NCI-H748 treated with DMSO at 0.1 percent for 48 hours (cell line): ENCODE measurements at regions not wholly inside any gene's neighbourhood (a gene's known extent, or its start where the extent isn't known, plus 50 kb on each side); places are given as distances from the start of the nearest gene placed in this dataset.

Experiments
- DNase-seq: peaks from one replicate; lab custom pipeline; 2025; lab: John Stamatoyannopoulos, UW

DNA sequence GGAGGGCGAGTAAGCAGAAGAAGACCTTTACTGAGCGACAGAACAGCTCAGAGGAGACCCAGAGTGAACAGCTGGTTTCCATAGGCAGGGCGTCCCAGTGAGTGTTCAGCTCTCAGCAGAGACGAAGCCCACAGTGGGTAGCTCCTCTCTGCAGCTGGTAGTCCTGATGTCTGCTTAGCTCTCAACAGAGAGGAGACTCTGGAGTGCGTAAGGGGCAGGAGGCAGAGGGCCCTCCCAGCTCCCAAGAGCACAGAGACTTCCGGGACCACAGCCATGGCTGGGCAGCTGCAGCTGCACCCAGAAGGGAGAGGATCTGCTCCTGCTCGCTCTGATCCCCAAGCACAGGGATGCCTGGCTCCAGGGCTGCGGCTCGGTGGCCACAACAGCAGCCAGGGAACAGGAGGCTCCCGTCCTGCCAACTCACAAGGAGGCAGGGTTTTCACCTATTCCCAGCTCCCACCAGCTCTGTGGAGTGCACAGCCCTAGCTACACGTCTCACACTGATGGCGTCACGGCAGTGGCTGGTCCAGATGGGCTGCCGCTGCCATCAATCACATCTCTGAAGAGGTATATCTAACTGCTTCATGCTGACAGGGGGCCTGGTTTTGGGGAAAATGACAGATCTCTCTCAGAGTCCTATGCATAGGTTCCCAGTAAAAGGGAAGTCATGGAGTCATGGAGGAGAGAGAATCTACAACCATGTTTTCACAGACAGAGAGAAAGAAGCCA lies 2660.1 kb upstream of the PCDH20 start:
- no peak for DNase-seq

DNA sequence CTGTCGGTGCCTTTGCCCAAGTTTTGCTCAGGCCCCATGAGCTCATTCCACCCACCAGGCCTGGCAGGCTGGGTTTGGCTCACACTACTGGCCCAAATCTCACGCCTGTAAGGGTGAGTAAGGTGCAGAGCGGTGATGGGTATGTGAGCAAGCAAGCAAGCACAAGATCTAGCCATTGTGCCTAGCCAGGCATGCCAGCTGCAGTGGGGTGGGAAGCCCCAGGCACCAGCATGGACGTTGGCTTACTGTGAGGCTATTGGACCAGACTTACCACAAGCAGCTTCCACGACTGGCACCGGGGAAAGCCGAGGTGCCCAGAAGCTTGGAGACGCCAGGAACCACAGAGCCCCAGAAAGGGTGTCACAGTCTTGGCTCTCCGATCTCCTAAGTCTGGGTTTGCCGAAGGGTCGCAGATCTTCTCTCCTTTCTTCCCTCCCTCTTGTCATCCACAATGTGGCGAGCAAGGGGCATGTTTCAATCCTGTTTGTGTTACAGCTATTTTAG lies 2659.4 kb upstream of the PCDH20 start:
- DNase-seq, result no peak

DNA sequence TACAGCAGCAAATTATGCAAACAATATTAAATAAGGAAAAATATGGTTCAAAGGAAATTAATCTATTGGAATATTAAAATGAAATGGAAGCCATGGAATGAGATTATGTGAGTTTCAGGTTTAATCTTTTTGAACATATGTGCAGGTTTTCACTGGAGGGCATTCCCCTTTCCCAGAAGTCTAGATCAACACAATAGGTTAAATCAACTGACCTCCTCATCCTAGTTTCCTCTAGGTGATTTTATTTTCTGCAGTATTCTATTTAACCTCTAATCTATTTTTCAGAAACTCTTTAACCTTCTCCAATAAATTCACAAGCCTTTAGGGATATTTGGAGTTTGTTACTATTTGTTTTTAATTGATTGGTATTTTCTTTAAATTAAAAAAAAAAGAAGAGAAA lies 2657.6 kb upstream of the PCDH20 start:
- no peak for DNase-seq

DNA sequence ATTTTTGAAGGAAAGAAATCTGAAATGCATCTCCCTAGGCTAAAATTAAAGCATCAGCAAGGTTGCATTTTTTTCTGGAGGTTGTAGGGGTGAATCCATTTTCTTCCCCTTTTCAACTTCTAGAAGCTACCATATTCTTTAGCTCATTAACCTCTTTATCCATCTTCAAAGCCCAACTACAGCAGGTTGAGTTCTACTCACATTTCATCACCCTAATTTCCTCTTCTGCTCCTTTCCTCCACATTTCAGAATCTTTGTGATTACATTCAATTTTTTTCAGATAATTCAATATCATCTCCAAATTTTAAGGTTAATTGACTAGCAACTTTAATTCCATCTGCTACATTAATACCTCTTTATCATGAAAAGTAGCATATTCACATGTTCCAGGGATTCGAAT lies 2655.7 kb upstream of the PCDH20 start:
- no peak for DNase-seq

DNA sequence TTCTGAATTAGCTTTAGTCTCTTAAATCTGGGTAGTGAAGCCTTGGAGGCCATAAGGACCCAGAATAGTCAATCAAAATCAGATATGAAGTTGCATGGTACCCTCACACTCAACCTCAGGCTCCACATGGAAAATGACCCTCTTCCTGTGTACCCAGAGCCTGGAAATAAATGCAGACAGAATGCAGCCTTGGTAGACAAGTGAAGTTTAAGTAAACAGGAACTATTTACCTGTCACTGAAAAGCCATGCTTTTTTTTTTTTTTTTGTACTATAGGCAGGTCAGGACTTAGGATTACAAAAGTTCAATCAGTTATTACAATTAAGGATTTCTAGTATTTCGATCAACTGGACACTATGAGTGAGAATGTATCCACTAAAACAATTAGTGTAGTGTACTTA lies 2654.2 kb upstream of the PCDH20 start:
- DNase-seq, result no peak

DNA sequence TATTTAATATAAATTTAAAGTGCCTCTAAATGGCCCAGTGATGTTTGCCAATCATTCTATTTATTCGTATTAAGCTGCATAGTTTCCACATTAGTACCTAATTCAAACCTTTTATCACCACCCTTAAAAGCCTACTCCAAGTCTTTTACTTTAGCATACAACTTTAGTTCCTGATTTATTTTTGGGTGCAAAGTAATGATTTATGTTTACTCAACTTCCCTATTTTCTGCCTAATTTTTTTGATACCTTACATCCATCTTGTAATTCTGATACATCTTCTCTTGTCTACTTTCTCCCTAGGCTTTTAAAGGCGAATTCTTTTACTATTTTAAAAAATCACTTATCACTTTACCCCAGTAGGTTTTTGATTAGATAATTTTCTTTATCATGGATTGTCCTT lies 2651.1 kb upstream of the PCDH20 start:
- DNase-seq, result no peak

DNA sequence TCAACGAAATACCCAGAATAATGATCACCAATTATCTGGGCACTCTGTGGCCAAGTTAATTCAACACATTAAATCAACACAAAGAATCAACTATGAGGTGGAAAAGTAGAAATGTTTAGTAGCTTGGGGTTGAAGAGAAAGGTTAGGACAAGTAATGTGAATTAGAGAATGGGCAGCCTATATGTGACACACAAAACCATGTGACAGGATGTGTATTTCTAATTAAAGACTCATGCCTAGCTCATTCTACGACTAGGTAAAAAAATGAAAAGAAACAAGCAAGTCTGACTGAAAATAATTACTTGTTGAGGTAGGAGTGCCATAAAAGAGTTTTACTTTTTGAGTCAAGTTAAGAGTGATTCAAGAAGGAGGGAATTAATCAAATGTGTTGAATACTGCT lies 2646.0 kb upstream of the PCDH20 start:
- no peak for DNase-seq

DNA sequence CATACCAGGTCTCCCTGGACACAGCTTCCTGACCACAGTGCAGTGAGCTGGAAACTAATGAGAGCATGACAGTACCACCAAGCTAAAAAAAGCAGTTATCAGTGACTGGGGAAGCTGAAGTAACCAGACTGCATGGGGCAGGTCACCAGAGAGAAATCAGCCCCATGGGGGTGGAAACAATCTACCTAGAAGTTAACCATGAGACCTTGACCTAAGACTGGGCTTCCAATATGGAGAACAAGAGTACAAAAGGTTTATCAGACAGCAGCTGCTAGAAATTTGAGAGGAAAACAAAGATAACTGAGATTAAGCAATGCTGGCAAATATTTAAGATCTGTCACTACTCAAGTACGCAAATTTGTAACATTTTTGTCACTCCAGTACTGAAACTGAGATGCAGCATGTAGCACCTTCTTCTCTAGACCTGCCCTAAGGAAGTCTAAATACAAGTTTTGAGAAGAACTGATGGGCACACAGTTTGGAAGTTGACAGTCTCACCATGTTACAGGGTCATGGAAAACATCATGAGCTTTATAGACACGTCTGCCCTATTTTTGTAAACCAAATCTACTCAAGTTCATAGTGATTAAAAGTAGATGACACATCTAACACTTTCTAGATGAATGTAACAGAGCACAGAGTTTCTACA lies 2641.8 kb upstream of the PCDH20 start:
- DNase-seq, result no peak

DNA sequence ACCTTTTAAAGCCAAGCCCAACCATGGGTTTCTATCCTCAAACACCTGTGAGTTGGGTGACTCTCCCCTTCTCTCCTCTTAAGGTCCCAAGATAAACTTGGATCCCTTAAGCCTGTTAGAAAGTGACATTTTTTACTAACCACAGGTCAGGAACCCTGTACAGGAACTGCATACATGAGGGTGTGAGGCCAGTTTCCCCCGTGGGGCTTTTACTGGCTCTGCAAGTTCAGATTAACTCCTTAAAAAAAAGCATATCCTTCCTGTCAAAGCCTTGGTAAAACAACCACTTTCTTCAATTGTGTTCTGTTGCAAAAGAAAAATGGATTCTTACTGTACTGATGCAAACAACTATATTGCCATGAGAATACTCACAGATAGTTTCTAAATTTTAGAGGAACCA lies 2638.7 kb upstream of the PCDH20 start:
- no peak for DNase-seq

DNA sequence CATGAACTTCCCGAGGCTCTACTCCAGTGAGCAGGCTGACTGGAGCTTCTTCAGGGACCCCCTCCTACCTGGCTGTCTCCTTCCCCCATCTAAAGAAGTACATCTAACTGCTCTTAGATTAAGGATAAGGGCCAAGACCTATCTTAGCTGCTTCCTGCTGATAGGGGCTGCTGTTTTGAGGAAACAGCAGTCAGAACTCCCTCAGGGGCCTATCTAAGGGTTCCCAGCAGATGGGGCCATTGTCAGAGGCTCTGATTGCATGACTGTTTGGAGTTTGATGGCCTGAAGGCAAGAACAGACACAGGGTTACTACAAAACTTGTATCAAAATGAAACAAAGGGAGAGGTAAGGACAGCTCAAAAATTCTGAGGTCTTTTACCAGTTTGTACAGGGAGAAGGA lies 2636.9 kb upstream of the PCDH20 start:
- DNase-seq, result no peak

DNA sequence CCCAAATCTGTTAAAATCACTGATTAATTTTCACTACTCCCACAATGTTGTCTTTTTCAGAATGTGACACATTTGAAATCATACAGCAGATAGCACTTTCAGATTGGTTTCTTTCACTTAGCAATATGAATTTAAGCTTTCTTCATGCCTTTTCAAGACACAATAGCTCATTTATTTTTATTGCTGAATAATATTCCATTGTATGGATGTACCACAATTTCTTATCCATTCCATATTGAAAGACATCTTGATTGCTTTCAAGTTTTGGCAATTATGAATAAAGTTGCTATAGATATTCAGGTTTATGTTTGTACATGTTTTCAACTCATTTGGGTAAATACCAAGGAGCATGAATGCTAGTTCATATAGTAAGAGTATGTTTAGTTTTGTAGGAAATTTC lies 2635.6 kb upstream of the PCDH20 start:
- DNase-seq, result no peak

DNA sequence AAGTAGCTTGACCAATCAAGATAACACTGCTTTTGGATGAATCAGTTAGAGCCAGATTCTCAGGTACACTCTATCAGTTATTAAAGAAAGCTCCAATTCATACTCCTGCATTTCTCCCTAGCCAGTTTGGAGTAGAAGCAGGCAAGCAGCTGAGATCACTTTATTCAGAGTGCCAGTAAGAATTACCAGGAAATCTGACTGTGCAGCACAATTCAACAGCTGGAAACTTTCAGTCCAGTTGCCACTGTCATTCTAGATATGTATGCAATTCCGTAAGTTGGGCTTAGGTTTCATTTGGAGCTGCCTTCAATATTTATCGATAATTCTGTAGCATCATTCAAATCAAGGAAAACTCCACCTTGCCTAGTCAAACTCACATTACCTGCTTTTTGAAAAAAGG lies 2625.6 kb upstream of the PCDH20 start:
- no peak for DNase-seq

DNA sequence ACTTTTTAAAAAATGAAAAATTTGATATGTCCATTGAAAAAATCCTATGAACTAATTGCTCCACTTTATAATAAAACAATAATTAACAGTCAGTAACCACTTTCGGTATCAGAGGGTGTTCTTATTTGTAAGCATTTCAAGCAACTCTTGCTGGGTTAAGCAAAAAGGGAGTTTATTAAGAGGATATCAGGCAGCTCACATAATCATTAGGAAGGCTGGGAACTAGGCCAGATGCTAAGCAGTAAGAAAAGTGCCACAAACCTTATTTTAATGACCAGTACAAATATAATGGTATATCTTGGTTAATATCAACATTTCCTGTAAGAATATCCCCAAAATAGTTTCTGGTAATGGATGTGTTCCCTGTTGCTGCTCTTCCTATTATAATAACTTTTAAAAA lies 2618.3 kb upstream of the PCDH20 start:
- no peak for DNase-seq

DNA sequence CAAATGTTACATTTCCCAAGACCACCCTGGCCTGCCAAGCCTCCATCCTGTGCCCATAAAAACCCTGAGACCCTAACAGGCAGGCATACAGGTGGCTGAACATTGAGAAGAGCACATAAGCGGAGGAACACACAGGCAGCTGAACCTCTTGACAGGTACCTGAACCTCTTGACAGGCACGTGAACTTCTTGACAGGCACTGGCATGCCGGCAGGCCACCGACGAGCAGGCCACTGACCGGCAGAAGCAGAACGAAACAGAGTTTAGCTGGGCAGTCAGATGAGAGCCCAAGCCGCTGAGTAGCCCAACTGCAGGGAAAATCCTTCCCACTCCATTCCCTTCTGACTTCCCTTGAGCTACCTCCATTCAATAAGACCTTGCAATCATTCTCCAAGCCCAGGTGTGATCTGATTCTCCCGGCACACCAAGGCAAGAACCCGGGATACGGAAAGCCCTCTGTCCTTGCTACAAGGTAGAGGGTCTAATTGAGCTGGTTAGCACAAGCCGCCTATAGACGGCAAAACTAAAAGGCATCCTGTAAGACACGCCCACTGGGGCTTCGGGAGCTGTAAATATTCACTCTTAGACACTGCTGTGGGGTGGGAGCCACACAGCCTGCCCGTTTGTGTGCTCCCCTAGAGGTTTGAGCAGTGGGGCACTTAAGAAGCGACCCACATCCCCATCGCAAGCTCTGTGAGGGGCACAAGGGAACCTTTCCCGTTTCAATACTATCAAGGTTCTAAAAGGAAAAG lies 2613.9 kb upstream of the PCDH20 start:
- DNase-seq, result no peak

DNA sequence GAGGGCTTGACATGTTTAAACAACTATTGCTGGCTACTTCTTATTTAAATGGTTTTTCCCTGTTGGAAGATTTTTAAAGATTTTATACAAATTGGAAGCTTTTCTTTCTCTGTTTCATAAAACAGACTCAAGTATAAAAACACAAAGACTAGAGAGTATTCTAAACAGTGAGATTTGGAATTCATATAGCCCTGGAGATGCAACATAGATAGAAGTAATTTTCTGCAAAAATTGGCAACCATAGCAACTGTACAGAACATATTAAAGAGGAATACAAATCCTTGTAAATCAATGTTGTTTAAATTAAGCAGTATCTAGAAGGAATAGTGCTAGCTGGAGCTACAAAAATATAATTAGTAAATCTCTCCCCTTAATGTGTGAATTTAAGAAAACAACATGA lies 2612.9 kb upstream of the PCDH20 start:
- DNase-seq, result no peak

DNA sequence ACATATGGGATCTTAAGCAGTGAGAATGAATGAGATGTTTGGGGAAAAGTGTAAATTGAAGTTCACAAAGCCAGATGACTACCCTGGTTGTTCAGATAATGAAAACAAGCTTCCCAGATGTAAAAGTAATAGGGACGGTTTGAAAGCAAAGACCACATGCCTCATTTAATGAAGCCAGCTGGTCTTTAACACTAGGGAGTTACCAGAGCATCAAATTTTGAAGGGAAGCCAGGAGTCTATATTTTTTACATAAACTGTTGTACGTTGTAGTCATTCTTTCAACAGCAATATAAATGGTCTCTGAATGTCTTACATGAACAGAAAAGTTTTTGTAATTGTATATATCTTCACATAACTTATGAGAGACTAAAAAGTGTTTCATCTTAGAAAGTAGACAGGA lies 2604.5 kb upstream of the PCDH20 start:
- DNase-seq, result no peak

DNA sequence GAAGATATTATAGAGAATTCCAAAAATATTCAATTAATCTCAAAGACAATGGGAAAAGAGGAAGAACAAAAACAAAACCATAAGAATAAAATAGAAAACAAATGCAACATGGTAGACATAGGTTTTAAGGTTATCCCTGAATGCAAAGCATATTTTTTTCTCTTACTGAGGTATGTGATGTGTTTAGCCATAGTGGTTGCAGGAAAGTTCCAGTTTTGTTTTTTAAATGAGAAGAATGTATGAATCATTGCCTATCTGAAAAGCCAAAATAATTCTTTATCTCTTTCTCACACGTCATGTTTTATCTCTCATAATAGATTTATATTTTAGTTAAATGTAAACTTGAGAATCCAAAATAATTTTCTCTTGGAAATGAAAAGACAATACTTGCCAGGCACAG lies 2591.7 kb upstream of the PCDH20 start:
- no peak for DNase-seq

DNA sequence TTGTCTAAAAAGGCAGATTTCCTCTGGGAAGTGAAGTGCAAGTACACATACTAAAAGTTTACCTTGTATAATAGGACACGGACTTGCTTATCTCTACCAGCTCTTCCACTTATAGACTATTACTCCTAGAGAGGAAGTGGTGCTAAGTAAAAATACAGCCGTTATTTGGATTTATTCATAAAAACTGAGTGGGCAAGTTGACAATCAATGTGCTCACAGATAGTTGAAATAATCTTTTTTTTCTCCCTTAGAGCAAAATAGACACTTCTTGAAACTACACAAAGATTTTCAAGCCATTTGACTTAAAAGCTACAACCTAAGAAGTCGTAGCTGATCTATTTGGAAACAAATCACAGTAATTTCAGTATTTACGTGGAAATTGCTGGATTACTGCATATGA lies 2584.7 kb upstream of the PCDH20 start:
- DNase-seq, result no peak

DNA sequence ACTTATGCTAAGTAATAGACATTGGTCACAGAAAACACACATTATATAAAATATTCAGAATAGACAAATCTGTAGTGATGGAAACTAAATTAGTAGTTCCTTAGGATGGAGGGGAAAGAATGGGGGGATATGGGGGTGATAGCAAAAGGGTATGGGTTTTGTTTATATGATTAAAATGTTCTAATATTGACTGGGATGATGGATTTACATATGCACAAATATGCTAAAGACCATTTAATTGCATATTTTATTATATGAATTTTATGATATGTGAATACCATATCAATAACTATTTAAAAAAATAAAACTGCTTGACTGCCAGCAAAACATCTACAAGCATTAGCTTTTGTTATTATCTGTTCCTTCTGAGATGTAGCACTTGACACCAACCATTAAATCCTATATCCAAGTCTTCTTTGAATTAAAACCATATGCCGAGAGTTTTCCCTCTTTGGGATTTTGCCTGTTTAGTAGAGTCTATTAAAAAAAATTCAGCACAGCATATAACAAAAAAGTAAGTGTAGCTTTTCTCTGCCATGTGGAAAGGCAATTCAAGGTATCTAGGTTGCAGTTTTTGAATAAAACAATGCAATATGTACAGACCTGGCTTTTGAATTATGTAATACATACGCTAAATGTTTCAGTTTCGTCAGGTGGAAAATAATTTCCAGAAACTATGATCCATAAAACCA lies 2584.1 kb upstream of the PCDH20 start:
- no peak for DNase-seq

DNA sequence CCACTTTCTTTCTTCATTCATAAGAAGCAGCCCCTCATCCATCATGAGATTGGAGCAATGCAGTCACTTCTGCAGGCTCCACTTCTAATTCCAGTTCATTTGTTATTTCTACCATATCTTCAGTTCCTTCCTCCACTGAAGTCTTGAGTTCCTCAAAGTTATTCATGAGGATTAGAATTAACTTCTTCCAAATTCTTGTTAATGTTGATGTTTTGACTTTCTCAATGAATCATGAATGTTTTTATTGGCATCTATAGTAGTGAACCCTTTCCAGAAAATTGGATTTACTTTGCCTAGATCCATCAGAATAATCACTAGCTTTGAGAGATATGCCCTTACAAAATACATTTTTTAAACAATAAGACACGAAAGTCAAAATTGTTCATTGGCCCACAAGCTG lies 2567.7 kb upstream of the PCDH20 start:
- DNase-seq, result no peak

DNA sequence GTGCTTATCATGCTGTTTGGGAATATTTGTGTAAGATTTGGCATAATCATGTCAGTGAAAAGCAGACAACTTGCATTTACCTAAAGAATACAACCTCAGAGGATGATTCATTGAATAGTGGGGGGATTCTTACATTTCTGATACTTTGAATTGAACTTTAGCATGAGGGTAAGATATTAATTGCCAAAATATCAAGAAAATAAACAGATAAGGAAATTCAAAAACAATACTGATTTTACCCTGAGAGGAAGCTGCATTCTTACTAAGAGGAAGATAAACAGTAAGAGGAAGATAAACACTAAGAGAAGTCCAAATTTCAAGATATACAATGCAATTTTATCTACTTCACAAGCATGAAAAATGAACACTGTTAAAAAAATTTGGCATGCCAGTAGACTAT lies 2564.3 kb upstream of the PCDH20 start:
- no peak for DNase-seq

DNA sequence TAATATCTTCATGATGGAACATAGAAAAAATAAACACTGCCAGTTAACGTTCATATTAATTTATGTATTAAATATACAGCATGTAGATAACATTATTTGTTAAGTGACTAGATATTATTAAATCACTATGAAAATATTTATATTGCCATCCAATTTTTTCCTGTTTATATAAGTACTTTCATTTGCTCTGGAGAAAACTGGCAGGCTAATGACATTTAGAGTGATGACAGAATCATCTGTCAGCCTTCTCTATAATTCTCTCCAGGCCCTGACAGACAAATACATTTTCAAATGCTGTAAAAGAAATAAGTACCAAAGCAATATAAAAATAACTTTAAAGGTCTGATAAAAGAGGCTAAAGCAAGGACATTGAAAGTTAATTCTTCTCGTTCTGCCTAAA lies 2556.7 kb upstream of the PCDH20 start:
- no peak for DNase-seq

DNA sequence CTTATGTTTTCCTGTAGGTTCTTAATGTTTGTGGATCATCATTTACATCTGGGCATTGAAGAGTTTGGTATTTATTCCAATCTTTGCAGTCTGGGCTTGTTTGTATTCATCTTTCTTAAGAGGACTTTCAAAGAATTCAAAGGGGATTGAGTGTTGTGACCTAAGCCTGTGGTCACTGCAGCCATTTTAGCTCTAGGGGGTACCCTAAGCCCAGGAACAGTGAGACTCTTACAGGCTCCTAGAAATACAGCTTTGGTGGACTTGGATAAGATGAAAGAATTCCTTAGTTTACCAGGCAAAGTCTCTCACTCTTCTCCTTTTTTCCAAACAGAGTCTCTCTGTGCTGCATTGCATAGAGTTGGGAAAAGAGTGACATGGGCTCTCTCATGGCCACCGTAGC lies 2539.0 kb upstream of the PCDH20 start:
- DNase-seq, result no peak
